Bronchial epithelial cell (primary cell): ENCODE measurements at regions not wholly inside any gene's neighbourhood (a gene's known extent, or its start where the extent isn't known, plus 50 kb on each side); places are given as distances from the start of the nearest gene placed in this dataset.
"Not testable (repeated sequence)": the region's sequence is repeated elsewhere in the genome, so short reads cannot be mapped to it uniquely, and the experiment has no call there.

Source experiments
- DNase-seq: peaks from one replicate; pipeline ENCODE4 v3.0.0-alpha.2; 2010; ENCODE audit warnings: low read depth
- FAIRE-seq: peaks from 2 replicates; lab custom pipeline; 2011; peaks lifted over from hg19 to GRCh38; lab: Jason Lieb, UNC
- H3K27me3 ChIP-seq: 2 replicates; pipeline ENCODE4 v1.5.1; 2011; ENCODE audit warnings: low read length; ENCODE audit not compliant: control insufficient read depth, insufficient read depth
- H3K36me3 ChIP-seq: 2 replicates; pipeline ENCODE4 v1.5.1; 2011; ENCODE audit warnings: low read length; ENCODE audit not compliant: control insufficient read depth, insufficient read depth
- H3K4me3 ChIP-seq: 2 replicates; pipeline ENCODE4 v1.5.1; 2011; ENCODE audit warnings: mild to moderate bottlenecking, low read depth, low read length, control low read depth
- CTCF ChIP-seq: IDR thresholded peaks from 2 replicates; pipeline ENCODE4 v1.5.1; 2011; ENCODE audit warnings: mild to moderate bottlenecking, moderate library complexity, low read length, control low read depth, inconsistent platforms; ENCODE audit not compliant: insufficient read depth, severe bottlenecking

GRCh38 chr14:55851961-55852360 lies 266.2 kb upstream of the PELI2 start:
- DNase-seq = peak; percentile 35
- no peak for TF ChIP-seq CTCF

GRCh38 chr14:55855751-55856150 lies 262.5 kb upstream of the PELI2 start:
- FAIRE-seq (no peak), DNase-seq (no peak)
- TF ChIP-seq CTCF = no peak
- H3K27me3 ChIP-seq = no peaks in the 10 kb centered on the region
- no peak overlapping the region for H3K4me3 ChIP-seq
- no peaks in the 10 kb centered on the region for H3K36me3 ChIP-seq

More at GRCh38 chr14:55851961-55852360, 266.2 kb upstream of the PELI2 start:
- Histone ChIP-seq H3K36me3 (no peaks in the 10 kb centered on the region), H3K27me3 (no peaks in the 10 kb centered on the region), H3K4me3 (no peak overlapping the region)
- FAIRE-seq = no peak

DNA sequence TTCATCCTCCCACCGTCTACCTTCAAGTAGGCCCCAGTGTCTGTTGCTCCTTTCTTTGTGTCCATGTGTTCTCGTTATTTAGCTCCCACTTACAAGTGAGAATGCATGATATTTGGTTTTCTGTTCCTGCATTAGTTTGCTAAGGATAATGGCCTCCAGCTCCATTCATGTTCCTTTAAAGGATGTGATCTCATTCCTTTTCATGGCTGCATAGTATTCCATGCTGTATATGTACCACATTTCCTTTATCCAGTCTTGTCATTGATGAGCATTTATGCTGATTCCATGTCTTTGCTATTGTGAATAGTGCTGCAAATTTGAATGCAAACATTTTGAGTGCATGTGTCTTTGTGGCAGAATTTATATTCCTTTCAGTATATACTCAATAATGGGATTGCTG lies 259.6 kb upstream of the PELI2 start:
- TF ChIP-seq CTCF = no peak
- H3K4me3 ChIP-seq = no peak overlapping the region
- DNase-seq = no peak
- no peaks in the 10 kb centered on the region for H3K36me3 ChIP-seq
- no peak for FAIRE-seq
- H3K27me3 ChIP-seq = no peaks in the 10 kb centered on the region

DNA sequence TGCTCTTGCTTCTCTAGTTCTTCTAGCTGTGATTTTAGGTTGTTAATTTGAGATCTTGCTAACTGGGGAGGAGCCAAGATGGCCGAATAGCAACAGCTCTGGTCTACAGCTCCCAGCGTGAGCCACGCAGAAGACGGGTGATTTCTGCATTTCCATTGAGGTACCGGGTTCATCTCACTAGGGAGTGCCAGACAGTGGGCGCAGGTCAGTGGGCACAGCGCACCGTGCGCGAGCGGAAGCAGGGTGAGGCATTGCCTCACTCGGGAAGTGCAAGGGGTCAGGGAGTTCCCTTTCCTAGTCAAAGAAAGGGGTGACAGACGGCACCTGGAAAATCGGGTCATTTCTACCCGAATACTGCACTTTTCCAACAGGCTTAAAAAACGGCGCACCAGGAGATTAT lies 256.6 kb upstream of the PELI2 start:
- FAIRE-seq, DNase-seq, H3K27me3 ChIP-seq, H3K36me3 ChIP-seq, H3K4me3 ChIP-seq: not testable (repeated sequence)

DNA sequence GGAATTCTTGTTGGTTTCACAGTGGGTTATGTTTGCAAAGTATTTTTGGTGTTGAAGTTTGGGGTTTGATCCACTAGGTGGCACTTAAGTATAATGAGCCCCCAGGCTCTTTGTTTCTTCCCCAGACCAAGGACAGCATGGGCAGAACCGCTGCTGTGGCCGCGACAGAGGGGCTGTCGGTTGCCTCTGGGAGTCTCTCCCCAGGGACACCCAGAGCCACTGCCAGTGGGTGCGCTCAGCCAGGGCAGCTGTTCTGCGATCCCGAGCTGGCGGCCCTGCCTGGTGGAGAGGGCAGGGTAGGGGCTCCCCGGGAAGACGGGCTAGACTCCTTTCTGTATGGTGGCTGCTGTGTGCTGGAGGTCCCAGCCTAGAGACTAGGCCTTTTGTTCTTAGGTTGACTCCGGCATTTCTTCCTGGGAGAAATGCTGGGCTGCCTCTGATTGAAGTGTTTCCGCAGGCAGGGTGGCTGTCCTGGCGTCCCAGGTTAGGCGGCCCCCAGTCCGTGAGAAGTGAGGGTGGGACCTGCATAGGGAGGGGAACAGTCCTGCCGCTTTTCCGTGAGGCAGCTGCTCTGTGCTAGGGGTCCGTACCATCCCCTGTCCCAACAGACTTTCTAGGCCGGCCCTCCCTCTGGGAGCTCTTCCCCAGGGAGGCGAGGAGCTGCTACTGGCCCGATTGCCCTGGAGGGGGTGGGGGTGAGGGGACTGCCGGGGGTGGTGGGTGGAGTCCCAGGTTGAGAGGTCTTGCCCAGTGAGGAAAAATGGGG lies 253.1 kb upstream of the PELI2 start:
- H3K36me3 ChIP-seq = no peaks in the 10 kb centered on the region
- H3K4me3 ChIP-seq = no peak overlapping the region
- FAIRE-seq (no peak), DNase-seq (no peak)
- no peaks in the 10 kb centered on the region for H3K27me3 ChIP-seq
- TF ChIP-seq CTCF = no peak

- Histone ChIP-seq H3K36me3 (no peaks in the 10 kb centered on the region), H3K4me3 (no peak overlapping the region), H3K27me3 (no peaks in the 10 kb centered on the region)
- TF ChIP-seq CTCF = no peak
- no peak for FAIRE-seq
- no peak for DNase-seq
Observed at GRCh38 chr14:55867311-55867710, 250.9 kb upstream of the PELI2 start.
